Neural progenitor cell (in vitro differentiated cells): ENCODE measurements at regions not wholly inside any gene's neighbourhood (a gene's known extent, or its start where the extent isn't known, plus 50 kb on each side); places are given as distances from the start of the nearest gene placed in this dataset.
"Not testable (repeated sequence)": the region's sequence is repeated elsewhere in the genome, so short reads cannot be mapped to it uniquely, and the experiment has no call there.

Experiments
- DNase-seq: peaks from one replicate; pipeline ENCODE4 v3.0.0-alpha.2; 2016; ENCODE audit warnings: low spot score
- H2AFZ ChIP-seq: fragments of 200-600 bp; sonication (generic); replicated peaks from 2 replicates; pipeline ENCODE4 v1.6.1; 2016; ENCODE audit warnings: antibody characterized with exemption
- H3F3A ChIP-seq: fragments of 200-600 bp; sonication (generic); 2 replicates; pipeline ENCODE4 v1.6.1; 2016; ENCODE audit warnings: antibody characterized with exemption, low read depth
- H3K27ac ChIP-seq: fragments of 200-600 bp; sonication (generic); 2 replicates; pipeline ENCODE4 v1.5.1; 2016; ENCODE audit warnings: mild to moderate bottlenecking
- H3K27me3 ChIP-seq: fragments of 200-600 bp; sonication (generic); 2 replicates; pipeline ENCODE4 v1.6.1; 2016; ENCODE audit warnings: mild to moderate bottlenecking, moderate library complexity
- H3K36me3 ChIP-seq: fragments of 200-600 bp; sonication (generic); 2 replicates; pipeline ENCODE4 v1.5.1; 2016
- H3K4me1 ChIP-seq: fragments of 200-600 bp; sonication (generic); 2 replicates; pipeline ENCODE4 v1.6.1; 2016; ENCODE audit warnings: mixed run types
- H3K4me2 ChIP-seq: fragments of 200-600 bp; sonication (generic); 2 replicates; pipeline ENCODE4 v1.6.1; 2016
- H3K4me3 ChIP-seq: fragments of 200-600 bp; sonication (generic); 2 replicates; pipeline ENCODE4 v1.5.1; 2016
- H3K79me2 ChIP-seq: fragments of 200-600 bp; sonication (generic); 2 replicates; pipeline ENCODE4 v1.6.1; 2016; ENCODE audit warnings: low read depth
- H3K9ac ChIP-seq: fragments of 200-600 bp; sonication (generic); 2 replicates; pipeline ENCODE4 v1.6.1; 2016
- H3K9me3 ChIP-seq: fragments of 200-600 bp; sonication (generic); 2 replicates; pipeline ENCODE4 v1.5.1; 2016; ENCODE audit warnings: low read depth
- H4K20me1 ChIP-seq: fragments of 200-600 bp; sonication (generic); 2 replicates; pipeline ENCODE4 v1.6.1; 2016; ENCODE audit warnings: low read depth
- H3K27ac Mint-ChIP-seq: 3 replicates; pipeline ENCODE4 v1.8.0; 2021; ENCODE audit warnings: mixed read lengths
- H3K27me3 Mint-ChIP-seq: 2 replicates; pipeline ENCODE4 v1.8.0; 2022; ENCODE audit warnings: low read depth, mild to moderate bottlenecking, inconsistent platforms, moderate library complexity, mixed read lengths; ENCODE audit not compliant: insufficient read depth
- H3K36me3 Mint-ChIP-seq: 3 replicates; pipeline ENCODE4 v1.8.0; 2021; ENCODE audit warnings: mixed read lengths
- H3K4me1 Mint-ChIP-seq: 3 replicates; pipeline ENCODE4 v1.8.0; 2021; ENCODE audit warnings: mixed read lengths
- H3K4me3 Mint-ChIP-seq: 3 replicates; pipeline ENCODE4 v1.8.0; 2021; ENCODE audit warnings: mild to moderate bottlenecking, moderate library complexity, mixed read lengths
- H3K9me3 Mint-ChIP-seq: 3 replicates; pipeline ENCODE4 v1.8.0; 2020; ENCODE audit warnings: mixed read lengths
- EZH2 ChIP-seq: fragments of 200-600 bp; sonication (generic); IDR thresholded peaks from 2 replicates; pipeline ENCODE4 v1.6.1; 2017; ENCODE audit warnings: antibody characterized with exemption, mild to moderate bottlenecking, moderate library complexity
- EZH2phosphoT487 ChIP-seq: fragments of 200-600 bp; sonication (generic); IDR thresholded peaks from 2 replicates; pipeline ENCODE4 v1.6.1; 2017; ENCODE audit warnings: antibody characterized with exemption
- TF ChIP-seq, protein P1 (sequence below): fragments of 200-600 bp; sonication (generic); IDR thresholded peaks from 2 replicates; pipeline ENCODE4 v1.5.1; 2017; ENCODE audit warnings: antibody characterized with exemption, mild to moderate bottlenecking

DNA sequence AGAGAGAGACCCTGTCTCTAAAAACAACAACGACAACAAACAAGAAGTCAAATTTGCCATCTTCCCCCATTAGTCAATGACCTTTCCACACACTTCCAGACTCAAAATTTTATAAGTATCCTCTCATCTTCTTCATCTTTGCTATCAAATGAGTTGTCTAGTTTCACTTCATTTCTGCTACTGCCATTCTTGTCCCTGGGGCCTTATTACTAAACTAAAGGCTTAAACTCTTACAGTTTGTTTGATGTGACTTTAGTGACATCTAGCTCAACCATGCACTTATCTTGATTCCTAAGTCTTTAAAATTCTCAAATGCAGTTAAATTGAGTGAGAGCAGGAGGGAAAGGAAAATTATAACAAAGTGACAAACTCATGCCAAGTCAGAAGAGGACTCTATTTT, 271.8 kb upstream of the GK2 start:
- no peaks in the 10 kb centered on the region for H3K4me1 ChIP-seq
- H3K4me2 ChIP-seq, result no peak overlapping the region
- Mint-ChIP-seq H3K27me3 (no peaks in the 10 kb centered on the region), H3K36me3 (no peaks in the 10 kb centered on the region), H3K27ac (no peak overlapping the region), H3K9me3 (no peaks in the 10 kb centered on the region), H3K4me3 (no peak overlapping the region), H3K4me1 (no peaks in the 10 kb centered on the region)
- H2AFZ ChIP-seq, result no peak overlapping the region
- no peak overlapping the region for H3K4me3 ChIP-seq
- no peak for DNase-seq
- H3K27me3 ChIP-seq, result no peaks in the 10 kb centered on the region
- no peaks in the 10 kb centered on the region for H3K36me3 ChIP-seq
- H3K9ac ChIP-seq, result no peak overlapping the region
- H3K9me3 ChIP-seq, result no peaks in the 10 kb centered on the region
- H4K20me1 ChIP-seq, result no peaks in the 10 kb centered on the region
- H3F3A ChIP-seq, result no peaks in the 10 kb centered on the region
- H3K27ac ChIP-seq, result no peak overlapping the region
- TF ChIP-seq EZH2phosphoT487, result no peak
- TF ChIP-seq EZH2, result no peak
- TF ChIP-seq, protein P1, sequence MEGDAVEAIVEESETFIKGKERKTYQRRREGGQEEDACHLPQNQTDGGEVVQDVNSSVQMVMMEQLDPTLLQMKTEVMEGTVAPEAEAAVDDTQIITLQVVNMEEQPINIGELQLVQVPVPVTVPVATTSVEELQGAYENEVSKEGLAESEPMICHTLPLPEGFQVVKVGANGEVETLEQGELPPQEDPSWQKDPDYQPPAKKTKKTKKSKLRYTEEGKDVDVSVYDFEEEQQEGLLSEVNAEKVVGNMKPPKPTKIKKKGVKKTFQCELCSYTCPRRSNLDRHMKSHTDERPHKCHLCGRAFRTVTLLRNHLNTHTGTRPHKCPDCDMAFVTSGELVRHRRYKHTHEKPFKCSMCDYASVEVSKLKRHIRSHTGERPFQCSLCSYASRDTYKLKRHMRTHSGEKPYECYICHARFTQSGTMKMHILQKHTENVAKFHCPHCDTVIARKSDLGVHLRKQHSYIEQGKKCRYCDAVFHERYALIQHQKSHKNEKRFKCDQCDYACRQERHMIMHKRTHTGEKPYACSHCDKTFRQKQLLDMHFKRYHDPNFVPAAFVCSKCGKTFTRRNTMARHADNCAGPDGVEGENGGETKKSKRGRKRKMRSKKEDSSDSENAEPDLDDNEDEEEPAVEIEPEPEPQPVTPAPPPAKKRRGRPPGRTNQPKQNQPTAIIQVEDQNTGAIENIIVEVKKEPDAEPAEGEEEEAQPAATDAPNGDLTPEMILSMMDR, result no peak
- H3K79me2 ChIP-seq, result no peaks in the 10 kb centered on the region

DNA sequence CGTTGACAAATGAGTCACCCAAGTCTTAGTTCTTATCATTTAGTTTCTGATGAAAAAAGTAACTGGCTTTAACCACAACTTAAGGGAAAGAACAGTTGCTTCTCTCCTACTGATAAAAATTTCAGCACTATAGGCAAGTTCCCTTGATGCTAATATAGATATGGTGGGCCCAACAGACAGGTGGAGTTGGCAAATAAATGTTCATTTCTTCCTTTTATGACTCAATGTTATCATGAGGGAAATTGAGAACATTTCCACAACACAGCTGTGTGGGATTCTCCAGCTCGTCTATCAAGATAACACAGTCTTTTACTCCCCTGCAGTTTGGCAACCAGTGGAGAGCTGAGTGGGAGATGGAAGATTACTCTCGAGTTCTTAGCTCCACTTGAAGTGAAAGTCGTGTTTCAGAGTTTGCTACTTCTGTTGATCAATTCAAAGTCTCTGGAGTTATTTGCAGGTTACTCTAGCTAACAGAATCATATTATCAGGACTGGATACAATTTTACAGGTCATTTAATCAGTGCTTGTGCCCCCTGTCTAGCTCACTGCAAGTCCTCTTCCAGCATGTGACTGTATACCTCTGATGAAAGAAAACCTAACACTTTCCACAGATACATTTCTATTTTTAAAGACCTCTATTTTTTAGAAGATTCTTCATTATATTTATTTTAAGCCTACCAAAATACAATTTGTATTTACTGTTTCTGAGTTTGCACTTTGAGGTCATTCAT, 270.6 kb upstream of the GK2 start:
- no peaks in the 10 kb centered on the region for H4K20me1 ChIP-seq
- H3K27me3 ChIP-seq, result no peaks in the 10 kb centered on the region
- H3K27ac Mint-ChIP-seq, result no peak overlapping the region
- H3K9ac ChIP-seq, result no peak overlapping the region
- no peak overlapping the region for H3K4me2 ChIP-seq
- H3F3A ChIP-seq, result no peaks in the 10 kb centered on the region
- DNase-seq, result no peak
- H3K79me2 ChIP-seq, result no peaks in the 10 kb centered on the region
- no peak overlapping the region for H3K4me3 Mint-ChIP-seq
- no peaks in the 10 kb centered on the region for H3K27me3 Mint-ChIP-seq
- H3K4me1 Mint-ChIP-seq, result no peaks in the 10 kb centered on the region
- no peaks in the 10 kb centered on the region for H3K9me3 ChIP-seq
- H2AFZ ChIP-seq, result no peak overlapping the region
- TF ChIP-seq, protein P1, result no peak
- TF ChIP-seq EZH2, result no peak
- no peak for TF ChIP-seq EZH2phosphoT487
- no peaks in the 10 kb centered on the region for H3K36me3 Mint-ChIP-seq
- H3K4me3 ChIP-seq, result no peak overlapping the region
- H3K4me1 ChIP-seq, result no peaks in the 10 kb centered on the region
- H3K27ac ChIP-seq, result no peak overlapping the region
- H3K9me3 Mint-ChIP-seq, result no peaks in the 10 kb centered on the region
- H3K36me3 ChIP-seq, result no peaks in the 10 kb centered on the region

DNA sequence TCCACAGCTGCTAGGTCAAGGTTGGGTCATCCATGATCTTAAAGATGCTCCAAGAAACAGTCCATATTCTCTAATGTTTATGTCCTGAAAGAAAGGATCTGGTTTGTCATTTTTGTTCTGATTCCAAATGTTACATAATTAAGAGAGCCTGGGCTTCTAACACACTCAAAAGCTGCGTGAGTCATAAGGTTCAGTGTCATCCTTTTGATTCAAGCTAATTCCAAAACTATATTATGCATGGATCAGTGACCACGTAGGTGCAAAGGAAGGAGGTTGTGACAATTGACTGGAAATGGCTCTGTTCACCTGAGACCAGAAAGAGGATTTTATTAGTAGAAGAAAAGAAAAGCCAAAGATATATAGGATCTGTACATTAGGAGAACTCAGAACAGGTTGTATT, 268.7 kb upstream of the GK2 start:
- Histone ChIP-seq H4K20me1 (no peaks in the 10 kb centered on the region), H3K4me3 (no peak overlapping the region), H3K9ac (no peak overlapping the region), H3F3A (no peaks in the 10 kb centered on the region), H3K27me3 (no peaks in the 10 kb centered on the region), H3K27ac (no peak overlapping the region), H3K36me3 (no peaks in the 10 kb centered on the region), H3K79me2 (no peaks in the 10 kb centered on the region), H3K4me1 (no peaks in the 10 kb centered on the region), H3K9me3 (no peaks in the 10 kb centered on the region), H3K4me2 (no peak overlapping the region), H2AFZ (no peak overlapping the region)
- no peak for DNase-seq
- TF ChIP-seq EZH2phosphoT487 (no peak), EZH2 (no peak)
- TF ChIP-seq, protein P1, result no peak
- Mint-ChIP-seq H3K4me3 (no peak overlapping the region), H3K27me3 (peaks cover 2% of the 10 kb centered on the region), H3K4me1 (no peaks in the 10 kb centered on the region), H3K9me3 (no peaks in the 10 kb centered on the region), H3K36me3 (no peaks in the 10 kb centered on the region), H3K27ac (no peak overlapping the region)

DNA sequence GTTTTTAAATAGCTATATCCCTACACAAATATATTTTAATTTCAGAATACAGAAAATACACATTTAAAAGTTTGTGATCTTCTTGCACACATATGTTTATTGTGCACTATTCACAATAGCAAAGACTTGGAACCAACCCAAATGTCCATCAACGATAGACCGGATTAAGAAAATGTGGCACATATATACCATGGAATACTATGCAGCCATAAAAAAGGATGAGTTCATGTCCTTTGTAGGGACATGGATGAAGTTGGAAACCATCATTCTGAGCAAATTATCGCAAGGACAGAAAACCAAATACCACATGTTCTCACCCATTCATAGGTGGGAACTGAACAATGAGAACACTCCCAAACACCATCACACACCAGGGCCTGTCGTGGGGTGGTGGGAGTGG, 266.9 kb upstream of the GK2 start:
- not testable (repeated sequence) for H3K9me3 ChIP-seq, H3K27me3 ChIP-seq, H4K20me1 ChIP-seq, H3K9me3 Mint-ChIP-seq, H3K27me3 Mint-ChIP-seq, H3K36me3 Mint-ChIP-seq, H3F3A ChIP-seq, DNase-seq, H3K9ac ChIP-seq, H3K79me2 ChIP-seq, H3K4me1 ChIP-seq, H2AFZ ChIP-seq, H3K4me2 ChIP-seq, H3K4me3 ChIP-seq, H3K36me3 ChIP-seq, H3K4me1 Mint-ChIP-seq, H3K27ac ChIP-seq, H3K4me3 Mint-ChIP-seq, H3K27ac Mint-ChIP-seq
